ENCODE measurements at regions not wholly inside any gene's neighbourhood (a gene's known extent, or its start where the extent isn't known, plus 50 kb on each side); places are given as distances from the start of the nearest gene placed in this dataset.

DNA sequence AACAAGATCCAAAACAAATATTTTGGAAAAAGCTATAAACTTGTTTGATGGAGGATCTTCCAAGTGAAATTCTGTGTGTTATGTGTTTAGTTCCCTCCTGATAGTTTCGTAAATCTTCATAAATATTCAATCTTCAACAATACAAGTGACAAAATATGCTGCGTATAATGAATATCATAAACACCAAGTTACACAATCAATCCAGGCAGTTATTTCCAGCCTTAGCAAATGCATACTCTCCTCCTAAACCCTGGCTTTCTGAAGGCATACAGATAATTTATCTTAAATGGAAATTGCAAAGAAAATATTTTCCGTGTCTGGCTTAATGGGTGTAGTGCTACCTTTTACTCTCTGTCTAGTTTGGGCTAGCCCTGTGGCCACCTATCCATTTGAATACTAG is 864.9 kb upstream of the ZWINT start:
- H3K9ac ChIP-seq (ENCODE audit: low read length): no peak overlapping the region
- H3K23ac ChIP-seq (ENCODE audit: low read length): no peak overlapping the region
- no peak overlapping the region for H3K4me3 ChIP-seq (ENCODE audit: low read depth, low read length)
- no peak overlapping the region for H3K18ac ChIP-seq (ENCODE audit: low read length)
- H3K4ac ChIP-seq (ENCODE audit: low read depth, low read length): no peak overlapping the region
- H4K12ac ChIP-seq (ENCODE audit: low read depth, low read length): no peak overlapping the region
- no peaks in the 10 kb centered on the region for H3K9me3 ChIP-seq (ENCODE audit: insufficient read depth, low read depth, low read length)
- H3K4me2 ChIP-seq (ENCODE audit: low read length): no peak overlapping the region
- no peak overlapping the region for H2AK5ac ChIP-seq (ENCODE audit: low read length)
- no peak overlapping the region for H2AFZ ChIP-seq (ENCODE audit: insufficient read depth, low read length, poor library complexity)
- H2BK5ac ChIP-seq (ENCODE audit: low read depth, low read length, poor library complexity): no peak overlapping the region
- no peak overlapping the region for H4K8ac ChIP-seq (ENCODE audit: low read depth, low read length)
- H3K79me1 ChIP-seq (ENCODE audit: low read length): peaks cover 3% of the 10 kb centered on the region
- no peak overlapping the region for H2BK12ac ChIP-seq (ENCODE audit: low read length)
- H3K27ac ChIP-seq (ENCODE audit: low read depth, low read length): no peak overlapping the region
- no peak overlapping the region for H2BK120ac ChIP-seq (ENCODE audit: insufficient read depth, low read length, poor library complexity)
- H4K91ac ChIP-seq (ENCODE audit: low read depth, low read length): no peak overlapping the region
- WGBS (ENCODE audit: extremely low coverage, insufficient coverage, insufficient read length): no CpG with 5 or more reads among the region's 3 CpGs
- H3K4me1 ChIP-seq (ENCODE audit: control insufficient read depth in 1 of 2, insufficient read depth in 2 of 2, low read length in 2 of 2): peaks cover 0 to 3% of the 10 kb centered on the region in 2 experiments
- H3K27me3 ChIP-seq (ENCODE audit: insufficient read depth, low read length): no peaks in the 10 kb centered on the region
- no peak for DNase-seq
- H3K14ac ChIP-seq (ENCODE audit: low read length): no peak overlapping the region
- no peaks in the 10 kb centered on the region for H3K36me3 ChIP-seq (ENCODE audit: control insufficient read depth in 1 of 2, insufficient read depth in 2 of 2, low read length in 2 of 2)
- H3K79me2 ChIP-seq (ENCODE audit: control insufficient read depth, insufficient read depth, low read length, poor library complexity): no peaks in the 10 kb centered on the region

DNA sequence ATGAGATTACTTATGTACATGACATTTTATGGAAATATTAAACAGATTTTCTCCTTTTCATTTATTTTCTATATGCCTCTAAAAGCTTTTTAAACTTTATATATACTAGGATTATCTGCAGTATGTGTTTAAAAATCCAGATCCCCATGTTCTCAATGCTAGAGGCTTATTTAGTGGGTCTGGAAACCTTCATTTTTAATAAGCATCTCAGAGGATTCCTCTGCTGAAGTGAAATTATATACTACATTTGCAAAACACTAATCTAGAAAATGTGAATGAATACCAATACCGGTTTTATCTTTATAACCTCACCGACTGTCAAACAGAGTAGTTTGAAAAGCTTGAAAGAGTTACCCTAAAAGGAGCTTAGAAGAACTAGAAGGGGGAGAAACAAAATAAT is 863.8 kb upstream of the ZWINT start:
- H4K91ac ChIP-seq (ENCODE audit: low read depth, low read length): no peak overlapping the region
- no peak overlapping the region for H3K4ac ChIP-seq (ENCODE audit: low read depth, low read length)
- no CpG with 5 or more reads among the region's 2 CpGs for WGBS (ENCODE audit: extremely low coverage, insufficient coverage, insufficient read length)
- H3K4me3 ChIP-seq (ENCODE audit: low read depth, low read length): no peak overlapping the region
- H2AFZ ChIP-seq (ENCODE audit: insufficient read depth, low read length, poor library complexity): no peak overlapping the region
- no peaks in the 10 kb centered on the region for H3K9me3 ChIP-seq (ENCODE audit: insufficient read depth, low read depth, low read length)
- H3K79me1 ChIP-seq (ENCODE audit: low read length): peaks cover 3% of the 10 kb centered on the region
- H3K14ac ChIP-seq (ENCODE audit: low read length): no peak overlapping the region
- no peak overlapping the region for H4K12ac ChIP-seq (ENCODE audit: low read depth, low read length)
- peaks cover 0 to 3% of the 10 kb centered on the region in 2 experiments for H3K4me1 ChIP-seq (ENCODE audit: control insufficient read depth in 1 of 2, insufficient read depth in 2 of 2, low read length in 2 of 2)
- H2AK5ac ChIP-seq (ENCODE audit: low read length): no peak overlapping the region
- H3K4me2 ChIP-seq (ENCODE audit: low read length): no peak overlapping the region
- no peak overlapping the region for H2BK12ac ChIP-seq (ENCODE audit: low read length)
- no peak overlapping the region for H3K9ac ChIP-seq (ENCODE audit: low read length)
- DNase-seq: no peak
- no peak overlapping the region for H3K27ac ChIP-seq (ENCODE audit: low read depth, low read length)
- H3K36me3 ChIP-seq (ENCODE audit: control insufficient read depth in 1 of 2, insufficient read depth in 2 of 2, low read length in 2 of 2): no peaks in the 10 kb centered on the region
- no peaks in the 10 kb centered on the region for H3K79me2 ChIP-seq (ENCODE audit: control insufficient read depth, insufficient read depth, low read length, poor library complexity)
- H4K8ac ChIP-seq (ENCODE audit: low read depth, low read length): no peak overlapping the region
- no peak overlapping the region for H3K18ac ChIP-seq (ENCODE audit: low read length)
- H2BK120ac ChIP-seq (ENCODE audit: insufficient read depth, low read length, poor library complexity): no peak overlapping the region
- no peak overlapping the region for H3K23ac ChIP-seq (ENCODE audit: low read length)
- H2BK5ac ChIP-seq (ENCODE audit: low read depth, low read length, poor library complexity): no peak overlapping the region
- H3K27me3 ChIP-seq (ENCODE audit: insufficient read depth, low read length): no peaks in the 10 kb centered on the region

DNA sequence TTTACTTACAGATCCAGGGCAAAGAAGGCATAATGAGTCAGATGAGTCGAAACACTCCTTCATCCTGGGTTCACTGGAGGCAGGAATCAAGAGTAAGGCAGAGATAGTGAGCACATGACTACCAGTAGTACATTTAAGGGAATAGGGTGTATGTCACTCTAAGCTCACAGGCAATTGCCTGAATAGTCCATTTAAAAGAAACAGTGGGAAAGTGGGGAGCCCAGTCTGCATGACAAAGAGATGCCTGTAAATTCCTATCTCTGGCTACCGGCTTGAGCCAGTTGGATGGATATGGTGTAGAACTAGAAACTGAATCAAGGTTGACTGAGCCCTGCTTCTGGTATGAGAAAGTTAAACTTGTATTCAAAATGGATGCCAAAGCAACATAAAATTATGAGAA is 861.5 kb upstream of the ZWINT start:
- H2BK120ac ChIP-seq (ENCODE audit: insufficient read depth, low read length, poor library complexity): no peak overlapping the region
- no peak overlapping the region for H2BK12ac ChIP-seq (ENCODE audit: low read length)
- H3K27me3 ChIP-seq (ENCODE audit: insufficient read depth, low read length): no peaks in the 10 kb centered on the region
- H4K8ac ChIP-seq (ENCODE audit: low read depth, low read length): no peak overlapping the region
- H3K27ac ChIP-seq (ENCODE audit: low read depth, low read length): peak overlapping the region; percentile 40
- H3K18ac ChIP-seq (ENCODE audit: low read length): no peak overlapping the region
- H3K9ac ChIP-seq (ENCODE audit: low read length): no peak overlapping the region
- no peak overlapping the region for H4K91ac ChIP-seq (ENCODE audit: low read depth, low read length)
- no peaks in the 10 kb centered on the region for H3K9me3 ChIP-seq (ENCODE audit: insufficient read depth, low read depth, low read length)
- DNase-seq: no peak
- no peak overlapping the region for H4K12ac ChIP-seq (ENCODE audit: low read depth, low read length)
- H3K36me3 ChIP-seq (ENCODE audit: control insufficient read depth in 1 of 2, insufficient read depth in 2 of 2, low read length in 2 of 2): no peaks in the 10 kb centered on the region
- H2AK5ac ChIP-seq (ENCODE audit: low read length): no peak overlapping the region
- H3K14ac ChIP-seq (ENCODE audit: low read length): no peak overlapping the region
- no peaks in the 10 kb centered on the region for H3K79me2 ChIP-seq (ENCODE audit: control insufficient read depth, insufficient read depth, low read length, poor library complexity)
- peaks cover 0 to 7% of the 10 kb centered on the region in 2 experiments for H3K4me1 ChIP-seq (ENCODE audit: control insufficient read depth in 1 of 2, insufficient read depth in 2 of 2, low read length in 2 of 2)
- no peak overlapping the region for H3K23ac ChIP-seq (ENCODE audit: low read length)
- peaks cover 6% of the 10 kb centered on the region for H3K79me1 ChIP-seq (ENCODE audit: low read length)
- H2BK5ac ChIP-seq (ENCODE audit: low read depth, low read length, poor library complexity): no peak overlapping the region
- WGBS (ENCODE audit: extremely low coverage, insufficient coverage, insufficient read length): no CpG with 5 or more reads among the region's 2 CpGs
- no peak overlapping the region for H3K4ac ChIP-seq (ENCODE audit: low read depth, low read length)
- no peak overlapping the region for H3K4me3 ChIP-seq (ENCODE audit: low read depth, low read length)
- H3K4me2 ChIP-seq (ENCODE audit: low read length): no peak overlapping the region
- H2AFZ ChIP-seq (ENCODE audit: insufficient read depth, low read length, poor library complexity): no peak overlapping the region

DNA sequence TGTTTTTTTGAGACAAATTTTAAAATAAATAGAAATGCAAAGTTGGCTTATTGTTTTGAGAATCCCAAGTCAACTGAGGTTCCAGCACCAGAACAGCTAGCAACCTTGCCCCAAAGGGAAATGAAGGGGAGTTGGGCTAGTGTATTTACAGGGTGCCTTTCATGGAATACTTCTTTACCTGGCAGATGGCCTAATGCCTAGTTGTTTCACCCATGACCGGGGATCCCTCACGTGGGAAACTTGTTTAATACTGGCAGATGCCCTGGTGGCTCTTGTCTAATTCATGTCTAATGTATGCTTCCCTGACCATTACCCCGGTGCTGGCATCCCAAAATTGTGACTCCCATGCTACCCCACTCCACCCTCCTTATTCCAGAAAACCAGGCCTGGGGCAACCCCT is 861.1 kb upstream of the ZWINT start:
- no CpG with 5 or more reads among the region's 3 CpGs for WGBS (ENCODE audit: extremely low coverage, insufficient coverage, insufficient read length)
- no peaks in the 10 kb centered on the region for H3K36me3 ChIP-seq (ENCODE audit: control insufficient read depth in 1 of 2, insufficient read depth in 2 of 2, low read length in 2 of 2)
- H3K4me1 ChIP-seq (ENCODE audit: control insufficient read depth in 1 of 2, insufficient read depth in 2 of 2, low read length in 2 of 2): peaks cover 0 to 8% of the 10 kb centered on the region in 2 experiments

More for the DNA sequence above, 861.1 kb upstream of the ZWINT start:
- Histone ChIP-seq H3K27me3 (ENCODE audit: insufficient read depth, low read length) (no peaks in the 10 kb centered on the region), H3K14ac (ENCODE audit: low read length) (no peak overlapping the region), H4K91ac (ENCODE audit: low read depth, low read length) (peak overlapping the region; percentile 35), H2AK5ac (ENCODE audit: low read length) (peak overlapping the region; percentile 47), H4K8ac (ENCODE audit: low read depth, low read length) (no peak overlapping the region), H3K4me2 (ENCODE audit: low read length) (peak overlapping the region; percentile 21), H3K79me1 (ENCODE audit: low read length) (peaks cover 6% of the 10 kb centered on the region), H3K18ac (ENCODE audit: low read length) (no peak overlapping the region), H3K27ac (ENCODE audit: low read depth, low read length) (peak overlapping the region; percentile 40), H4K12ac (ENCODE audit: low read depth, low read length) (no peak overlapping the region), H3K9ac (ENCODE audit: low read length) (peak overlapping the region; percentile 48), H2BK12ac (ENCODE audit: low read length) (peak overlapping the region; percentile 77), H3K4me3 (ENCODE audit: low read depth, low read length) (no peak overlapping the region), H2BK5ac (ENCODE audit: low read depth, low read length, poor library complexity) (peak overlapping the region; percentile 21), H2AFZ (ENCODE audit: insufficient read depth, low read length, poor library complexity) (no peak overlapping the region), H3K4ac (ENCODE audit: low read depth, low read length) (peak overlapping the region; percentile 19), H2BK120ac (ENCODE audit: insufficient read depth, low read length, poor library complexity) (peak overlapping the region; percentile 30), H3K23ac (ENCODE audit: low read length) (no peak overlapping the region), H3K79me2 (ENCODE audit: control insufficient read depth, insufficient read depth, low read length, poor library complexity) (no peaks in the 10 kb centered on the region), H3K9me3 (ENCODE audit: insufficient read depth, low read depth, low read length) (no peaks in the 10 kb centered on the region)
- DNase-seq: no peak

Data from trophoblast cell (in vitro differentiated cells and primary cell).